Stimulated activated effector memory CD8-positive, alpha-beta T cell treated with anti-CD3 and anti-CD28 coated beads, Interleukin-12 subunit alpha, Interleukin-12 subunit beta, amount 100 ng/mL, for 72 hours (primary cell): ENCODE measurements at regions not wholly inside any gene's neighbourhood (a gene's known extent, or its start where the extent isn't known, plus 50 kb on each side); places are given as distances from the start of the nearest gene placed in this dataset.

Experiments
- ATAC-seq: fragments of 150-1000 bp; cut with Tn5 transposase; 2 replicates; pipeline ENCODE4 v1.10.0; 2021
- DNase-seq, 2 donors: peaks; one replicate each; pipeline ENCODE4 v3.0.0; 2021 to 2022; ENCODE audit warnings: low spot score in 2 of 2
- H3K27ac Mint-ChIP-seq: one replicate; pipeline ENCODE4 v1.8.0; 2022; ENCODE audit warnings: mild to moderate bottlenecking, mixed read lengths
- H3K36me3 Mint-ChIP-seq: one replicate; pipeline ENCODE4 v1.8.0; 2022; ENCODE audit warnings: mild to moderate bottlenecking, mixed read lengths
- H3K4me1 Mint-ChIP-seq: one replicate; pipeline ENCODE4 v1.8.0; 2022; ENCODE audit warnings: mixed read lengths
- H3K4me3 Mint-ChIP-seq: one replicate; pipeline ENCODE4 v1.8.0; 2022; ENCODE audit warnings: mild to moderate bottlenecking, mixed read lengths
- H3K9me3 Mint-ChIP-seq: one replicate; pipeline ENCODE4 v1.8.0; 2022; ENCODE audit warnings: mixed read lengths

GRCh38 chr9:109830545-109830944 lies 50.5 kb downstream of the PALM2AKAP2 start:
- Mint-ChIP-seq H3K4me3 (no peak overlapping the region), H3K4me1 (no peaks in the 10 kb centered on the region), H3K36me3 (no peaks in the 10 kb centered on the region), H3K27ac (no peak overlapping the region), H3K9me3 (no peaks in the 10 kb centered on the region)
- ATAC-seq (no peak), DNase-seq (no peak)

- no peaks in the 10 kb centered on the region for H3K36me3 Mint-ChIP-seq
- DNase-seq (no peak), ATAC-seq (no peak)
- no peaks in the 10 kb centered on the region for H3K4me1 Mint-ChIP-seq
- H3K9me3 Mint-ChIP-seq, result no peaks in the 10 kb centered on the region
- no peak overlapping the region for H3K27ac Mint-ChIP-seq
- no peak overlapping the region for H3K4me3 Mint-ChIP-seq
Measured at GRCh38 chr9:109831998-109832658, 52.1 kb downstream of the PALM2AKAP2 start.

GRCh38 chr9:109834855-109835254 lies 54.9 kb downstream of the PALM2AKAP2 start:
- Mint-ChIP-seq H3K36me3 (no peaks in the 10 kb centered on the region), H3K4me1 (no peaks in the 10 kb centered on the region)

GRCh38 chr9:109843641-109844040 lies 63.6 kb downstream of the PALM2AKAP2 start:
- ATAC-seq, result no peak

More at GRCh38 chr9:109834855-109835254, 54.9 kb downstream of the PALM2AKAP2 start:
- ATAC-seq (no peak), DNase-seq (no peak)
- Mint-ChIP-seq H3K4me3 (no peak overlapping the region), H3K9me3 (no peaks in the 10 kb centered on the region), H3K27ac (no peak overlapping the region)

GRCh38 chr9:109845226-109845625 lies 65.2 kb downstream of the PALM2AKAP2 start:
- no peak for DNase-seq
- Mint-ChIP-seq H3K4me1 (no peaks in the 10 kb centered on the region), H3K9me3 (peaks cover 3% of the 10 kb centered on the region)

More at GRCh38 chr9:109843641-109844040, 63.6 kb downstream of the PALM2AKAP2 start:
- H3K4me1 Mint-ChIP-seq, result no peaks in the 10 kb centered on the region
- H3K27ac Mint-ChIP-seq, result no peak overlapping the region
- peaks cover 3% of the 10 kb centered on the region for H3K9me3 Mint-ChIP-seq
- H3K36me3 Mint-ChIP-seq, result no peaks in the 10 kb centered on the region
- DNase-seq, result no peak
- H3K4me3 Mint-ChIP-seq, result no peak overlapping the region

GRCh38 chr9:109846776-109847175 lies 66.8 kb downstream of the PALM2AKAP2 start:
- Mint-ChIP-seq H3K4me3 (no peak overlapping the region), H3K27ac (no peak overlapping the region), H3K9me3 (peaks cover 3% of the 10 kb centered on the region), H3K36me3 (no peaks in the 10 kb centered on the region), H3K4me1 (no peaks in the 10 kb centered on the region)
- DNase-seq, result no peak
- ATAC-seq, result no peak

More at GRCh38 chr9:109845226-109845625, 65.2 kb downstream of the PALM2AKAP2 start:
- no peaks in the 10 kb centered on the region for H3K36me3 Mint-ChIP-seq
- H3K4me3 Mint-ChIP-seq, result no peak overlapping the region
- no peak overlapping the region for H3K27ac Mint-ChIP-seq
- no peak for ATAC-seq

GRCh38 chr9:109852556-109852955 lies 72.6 kb downstream of the PALM2AKAP2 start:
- Mint-ChIP-seq H3K27ac (no peak overlapping the region), H3K4me3 (no peak overlapping the region), H3K4me1 (no peaks in the 10 kb centered on the region), H3K36me3 (no peaks in the 10 kb centered on the region), H3K9me3 (no peaks in the 10 kb centered on the region)
- ATAC-seq (no peak), DNase-seq (no peak)

GRCh38 chr9:109855540-109855939 lies 75.5 kb downstream of the PALM2AKAP2 start:
- Mint-ChIP-seq H3K36me3 (no peaks in the 10 kb centered on the region), H3K4me3 (no peak overlapping the region), H3K9me3 (no peaks in the 10 kb centered on the region), H3K4me1 (no peaks in the 10 kb centered on the region), H3K27ac (no peak overlapping the region)
- DNase-seq (no peak), ATAC-seq (no peak)

- Mint-ChIP-seq H3K27ac (no peak overlapping the region), H3K36me3 (no peaks in the 10 kb centered on the region), H3K4me1 (no peaks in the 10 kb centered on the region), H3K4me3 (no peak overlapping the region), H3K9me3 (no peaks in the 10 kb centered on the region)
- DNase-seq, result no peak
- ATAC-seq, result no peak
Measured at GRCh38 chr9:109856785-109857184, 76.8 kb downstream of the PALM2AKAP2 start.

GRCh38 chr9:109857336-109857735 lies 77.3 kb downstream of the PALM2AKAP2 start:
- Mint-ChIP-seq H3K36me3 (no peaks in the 10 kb centered on the region), H3K27ac (no peak overlapping the region), H3K4me1 (no peaks in the 10 kb centered on the region), H3K4me3 (no peak overlapping the region), H3K9me3 (no peaks in the 10 kb centered on the region)
- no peak for DNase-seq
- no peak for ATAC-seq

- DNase-seq (no peak), ATAC-seq (no peak)
- Mint-ChIP-seq H3K27ac (no peak overlapping the region), H3K4me1 (no peaks in the 10 kb centered on the region), H3K4me3 (no peak overlapping the region), H3K36me3 (no peaks in the 10 kb centered on the region), H3K9me3 (no peaks in the 10 kb centered on the region)
Measured at GRCh38 chr9:109859447-109859846, 79.4 kb downstream of the PALM2AKAP2 start.

GRCh38 chr9:109860521-109860920 lies 80.5 kb downstream of the PALM2AKAP2 start:
- DNase-seq (no peak), ATAC-seq (no peak)
- Mint-ChIP-seq H3K27ac (no peak overlapping the region), H3K36me3 (no peaks in the 10 kb centered on the region), H3K4me1 (no peaks in the 10 kb centered on the region), H3K9me3 (no peaks in the 10 kb centered on the region), H3K4me3 (no peak overlapping the region)

- no peaks in the 10 kb centered on the region for H3K4me1 Mint-ChIP-seq
Measured at GRCh38 chr9:109861499-109861898, 81.5 kb downstream of the PALM2AKAP2 start.

GRCh38 chr9:109861918-109862317 lies 81.9 kb downstream of the PALM2AKAP2 start:
- no peaks in the 10 kb centered on the region for H3K36me3 Mint-ChIP-seq
- no peak for DNase-seq
- no peak for ATAC-seq

More at GRCh38 chr9:109861499-109861898, 81.5 kb downstream of the PALM2AKAP2 start:
- H3K9me3 Mint-ChIP-seq, result no peaks in the 10 kb centered on the region
- no peak for DNase-seq
- no peaks in the 10 kb centered on the region for H3K36me3 Mint-ChIP-seq
- no peak for ATAC-seq
- H3K4me3 Mint-ChIP-seq, result no peak overlapping the region
- no peak overlapping the region for H3K27ac Mint-ChIP-seq

GRCh38 chr9:109862452-109862851 lies 82.5 kb downstream of the PALM2AKAP2 start:
- DNase-seq (no peak), ATAC-seq (no peak)
- H3K9me3 Mint-ChIP-seq, result no peaks in the 10 kb centered on the region
- H3K36me3 Mint-ChIP-seq, result no peaks in the 10 kb centered on the region
- H3K4me3 Mint-ChIP-seq, result no peak overlapping the region
- H3K4me1 Mint-ChIP-seq, result no peaks in the 10 kb centered on the region
- H3K27ac Mint-ChIP-seq, result no peak overlapping the region

More at GRCh38 chr9:109861918-109862317, 81.9 kb downstream of the PALM2AKAP2 start:
- Mint-ChIP-seq H3K27ac (no peak overlapping the region), H3K4me1 (no peaks in the 10 kb centered on the region), H3K4me3 (no peak overlapping the region), H3K9me3 (no peaks in the 10 kb centered on the region)

GRCh38 chr9:109863961-109864360 lies 84.0 kb downstream of the PALM2AKAP2 start:
- DNase-seq (no peak), ATAC-seq (no peak)
- Mint-ChIP-seq H3K36me3 (no peaks in the 10 kb centered on the region), H3K4me1 (no peaks in the 10 kb centered on the region), H3K27ac (no peak overlapping the region), H3K9me3 (no peaks in the 10 kb centered on the region), H3K4me3 (no peak overlapping the region)
